GM13976 (cell line): ENCODE measurements at regions not wholly inside any gene's neighbourhood (a gene's known extent, or its start where the extent isn't known, plus 50 kb on each side); places are given as distances from the start of the nearest gene placed in this dataset.

ENCODE experiments used
- DNase-seq: peaks from one replicate; pipeline ENCODE4 v3.0.0; 2012; ENCODE audit warnings: low spot score
- CTCF ChIP-seq: IDR thresholded peaks from 2 replicates; pipeline ENCODE4 v1.5.1; 2012; ENCODE audit warnings: borderline replicate concordance, mild to moderate bottlenecking; ENCODE audit not compliant: insufficient read depth; ENCODE audit errors: extremely low read depth, missing control alignments, control extremely low read depth
- in situ Hi-C: fragments of 300-500 bp; cut with MboI; formaldehyde crosslinking; loops from one replicate; pipeline ENCODE4 v1.12.0; 2022; ENCODE audit warnings: low sequenced_read_pairs, mixed read lengths, inconsistent platforms; ENCODE audit not compliant: unreplicated experiment

GRCh38 chr17:33522623-33523022 is 229.5 kb upstream of the ASIC2 start:
- DNase-seq, result no peak
- in situ Hi-C loops, result no loop called here
- TF ChIP-seq CTCF, result no peak

GRCh38 chr17:33523577-33523981 is 230.5 kb upstream of the ASIC2 start:
- TF ChIP-seq CTCF, result no peak
- in situ Hi-C loops, result no loop called here
- no peak for DNase-seq

GRCh38 chr17:33525186-33525585 is 232.1 kb upstream of the ASIC2 start:
- in situ Hi-C loops, result no loop called here
- TF ChIP-seq CTCF, result no peak

GRCh38 chr17:33526717-33527116 is 233.6 kb upstream of the ASIC2 start:
- TF ChIP-seq CTCF, result no peak
- in situ Hi-C loops, result no loop called here
- no peak for DNase-seq

More at GRCh38 chr17:33525186-33525585, 232.1 kb upstream of the ASIC2 start:
- no peak for DNase-seq

- TF ChIP-seq CTCF, result no peak
- in situ Hi-C loops, result no loop called here
- no peak for DNase-seq
Observed at GRCh38 chr17:33527290-33527689, 234.2 kb upstream of the ASIC2 start.

- in situ Hi-C loops, result no loop called here
- TF ChIP-seq CTCF, result no peak
- DNase-seq, result no peak
Observed at GRCh38 chr17:33528846-33529245, 235.8 kb upstream of the ASIC2 start.

- TF ChIP-seq CTCF, result no peak
- no peak for DNase-seq
- in situ Hi-C loops, result no loop called here
Observed at GRCh38 chr17:33529816-33530215, 236.7 kb upstream of the ASIC2 start.
